Neuronal stem cell (in vitro differentiated cells): ENCODE measurements at regions not wholly inside any gene's neighbourhood (a gene's known extent, or its start where the extent isn't known, plus 50 kb on each side); places are given as distances from the start of the nearest gene placed in this dataset.

ENCODE experiments used
- DNase-seq: peaks from one replicate; pipeline ENCODE4 v3.0.0-alpha.2; 2013; ENCODE audit warnings: low spot score
- H2AFZ ChIP-seq: one replicate; pipeline ENCODE4 v1.6.1; 2013; ENCODE audit warnings: mild to moderate bottlenecking, low read length, inconsistent platforms
- H2AK5ac ChIP-seq: 2 replicates; pipeline ENCODE4 v1.6.1; 2013; ENCODE audit warnings: low read depth, mild to moderate bottlenecking, inconsistent platforms, low read length, moderate library complexity, mixed read lengths
- H2BK120ac ChIP-seq: 2 replicates; pipeline ENCODE4 v1.6.1; 2013; ENCODE audit warnings: low read depth, mild to moderate bottlenecking, inconsistent platforms, low read length, moderate library complexity, mixed read lengths
- H2BK12ac ChIP-seq: one replicate; pipeline ENCODE4 v1.6.1; 2013; ENCODE audit warnings: low read length, inconsistent platforms
- H2BK15ac ChIP-seq: 2 replicates; pipeline ENCODE4 v1.6.1; 2013; ENCODE audit warnings: mild to moderate bottlenecking, low read length, inconsistent platforms, mixed read lengths
- H2BK5ac ChIP-seq: one replicate; pipeline ENCODE4 v1.6.1; 2013; ENCODE audit warnings: inconsistent platforms, mild to moderate bottlenecking, low read length, moderate library complexity
- H3K14ac ChIP-seq: one replicate; pipeline ENCODE4 v1.6.1; 2013; ENCODE audit warnings: low read length, inconsistent platforms
- H3K18ac ChIP-seq: 2 replicates; pipeline ENCODE4 v1.6.1; 2013; ENCODE audit warnings: low read length, inconsistent platforms
- H3K23ac ChIP-seq: 2 replicates; pipeline ENCODE4 v1.6.1; 2013; ENCODE audit warnings: low read depth, mild to moderate bottlenecking, mixed read lengths, low read length, inconsistent platforms; ENCODE audit not compliant: poor library complexity
- H3K27ac ChIP-seq: replicated peaks from 3 replicates; pipeline ENCODE4 v1.5.1; 2013; ENCODE audit warnings: low read length, inconsistent platforms
- H3K27me3 ChIP-seq, 3 experiments: 2 replicates each; pipeline ENCODE4 v1.6.1; 2013; ENCODE audit warnings: low read length in 3 of 3, mild to moderate bottlenecking in 2 of 3, inconsistent platforms in 1 of 3, low read depth in 1 of 3, mixed read lengths in 1 of 3, moderate library complexity in 1 of 3; ENCODE audit not compliant: control insufficient read depth in 3 of 3, insufficient read depth in 3 of 3
- H3K36me3 ChIP-seq, 2 donors: replicated peaks in 1 of 2; 2 replicates each; pipeline ENCODE4 v1.6.1; 2013; ENCODE audit warnings: low read length in 2 of 2; ENCODE audit not compliant: control insufficient read depth in 2 of 2, insufficient read depth in 2 of 2
- H3K4ac ChIP-seq: 2 replicates; pipeline ENCODE4 v1.6.1; 2013; ENCODE audit warnings: inconsistent platforms, mild to moderate bottlenecking, low read length, moderate library complexity
- H3K4me1 ChIP-seq, 2 donors: 1 replicate in 1 of 2; 2 replicates in 1 of 2; pipeline ENCODE4 v1.6.1; 2013; ENCODE audit warnings: low read length in 2 of 2, low read depth in 1 of 2; ENCODE audit not compliant: control insufficient read depth in 2 of 2, insufficient read depth in 1 of 2
- H3K4me2 ChIP-seq: one replicate; pipeline ENCODE4 v1.6.1; 2013; ENCODE audit warnings: mild to moderate bottlenecking, low read length, inconsistent platforms; ENCODE audit not compliant: insufficient read depth, poor library complexity, severe bottlenecking
- H3K4me3 ChIP-seq, 2 donors: 2 replicates each; pipeline ENCODE4 v1.5.1; 2013; ENCODE audit warnings: low read length in 2 of 2, mild to moderate bottlenecking in 2 of 2, inconsistent platforms in 1 of 2, moderate library complexity in 1 of 2
- H3K79me1 ChIP-seq: one replicate; pipeline ENCODE4 v1.6.1; 2013; ENCODE audit warnings: low read depth, mild to moderate bottlenecking, inconsistent platforms, low read length, moderate library complexity
- H3K9ac ChIP-seq: one replicate; pipeline ENCODE4 v1.6.1; 2013; ENCODE audit warnings: mild to moderate bottlenecking, low read depth, low read length, inconsistent platforms; ENCODE audit not compliant: poor library complexity
- H3K9me3 ChIP-seq, 2 donors: replicated peaks in 1 of 2; 2 replicates each; pipeline versions ENCODE3 to v1.6.1; 2013; ENCODE audit warnings: low read length in 2 of 2, mild to moderate bottlenecking in 2 of 2, inconsistent platforms in 1 of 2, low read depth in 1 of 2, mixed read lengths in 1 of 2, moderate library complexity in 1 of 2; ENCODE audit not compliant: control insufficient read depth in 2 of 2, insufficient read depth in 1 of 2
- H4K8ac ChIP-seq: one replicate; pipeline ENCODE4 v1.6.1; 2013; ENCODE audit warnings: low read depth, mild to moderate bottlenecking, inconsistent platforms, low read length, moderate library complexity
- H4K91ac ChIP-seq: one replicate; pipeline ENCODE4 v1.6.1; 2013; ENCODE audit warnings: low read length, low read depth, mild to moderate bottlenecking, inconsistent platforms; ENCODE audit not compliant: poor library complexity
- WGBS, 2 donors: extraction: QIAGEN DNeasy Blood & Tissue Kit; methylation state at CpG; one replicate each; pipeline ENCODE4 v1.1.7; 2013; ENCODE audit warnings: missing lambda C conversion rate in 2 of 2, mixed read lengths in 1 of 2; ENCODE audit not compliant: insufficient read length in 2 of 2, insufficient replicate concordance in 1 of 2; ENCODE audit errors: extremely low coverage in 2 of 2; 5-methylcytosine and 5-hydroxymethylcytosine counted together

- H3K4me3 ChIP-seq, result no peak overlapping the region
- no peak overlapping the region for H4K8ac ChIP-seq
- no peak overlapping the region for H2BK15ac ChIP-seq
- H3K36me3 ChIP-seq, result no peaks in the 10 kb centered on the region
- H3K18ac ChIP-seq, result no peak overlapping the region
- no peak overlapping the region for H2AFZ ChIP-seq
- no peaks in the 10 kb centered on the region for H3K27me3 ChIP-seq
- no peak overlapping the region for H4K91ac ChIP-seq
- no peak overlapping the region for H2AK5ac ChIP-seq
- H3K14ac ChIP-seq, result no peak overlapping the region
- no peaks in the 10 kb centered on the region for H3K79me1 ChIP-seq
- no peak overlapping the region for H3K27ac ChIP-seq
- no peak for DNase-seq
- peaks cover 0 to 6% of the 10 kb centered on the region in 2 donors for H3K9me3 ChIP-seq
- no peak overlapping the region for H3K9ac ChIP-seq
- no peak overlapping the region for H3K4ac ChIP-seq
- H3K23ac ChIP-seq, result no peak overlapping the region
- no peaks in the 10 kb centered on the region for H3K4me1 ChIP-seq
- no CpG with 5 or more reads among the region's 3 CpGs for WGBS, 2 donors
- no peak overlapping the region for H2BK12ac ChIP-seq
- no peak overlapping the region for H2BK5ac ChIP-seq
- H2BK120ac ChIP-seq, result no peak overlapping the region
- no peak overlapping the region for H3K4me2 ChIP-seq
Measured at GRCh38 chr16:35664091-35664693, 2204.8 kb downstream of the TP53TG3F start.

- peaks cover 0 to 25% of the 10 kb centered on the region in 2 donors for H3K9me3 ChIP-seq
- no peaks in the 10 kb centered on the region for H3K79me1 ChIP-seq
- H2BK15ac ChIP-seq, result no peak overlapping the region
- H2BK120ac ChIP-seq, result no peak overlapping the region
- H3K4me3 ChIP-seq, result no peak overlapping the region
- no peak for DNase-seq
- no peak overlapping the region for H3K23ac ChIP-seq
- no peak overlapping the region for H4K8ac ChIP-seq
- no peaks in the 10 kb centered on the region for H3K36me3 ChIP-seq
- no peak overlapping the region for H3K18ac ChIP-seq
- no peak overlapping the region for H3K4ac ChIP-seq
- H3K14ac ChIP-seq, result no peak overlapping the region
- no peak overlapping the region for H4K91ac ChIP-seq
- H3K27ac ChIP-seq, result no peak overlapping the region
- no peak overlapping the region for H2AFZ ChIP-seq
- H2AK5ac ChIP-seq, result no peak overlapping the region
- no peaks in the 10 kb centered on the region for H3K27me3 ChIP-seq
- no peaks in the 10 kb centered on the region for H3K4me1 ChIP-seq
- WGBS, 2 donors, result no CpG with 5 or more reads among the region's 4 CpGs
- H3K4me2 ChIP-seq, result no peak overlapping the region
- H2BK5ac ChIP-seq, result no peak overlapping the region
- no peak overlapping the region for H3K9ac ChIP-seq
- no peak overlapping the region for H2BK12ac ChIP-seq
Measured at GRCh38 chr16:35685085-35685484, 2225.7 kb downstream of the TP53TG3F start.

GRCh38 chr16:35686595-35686994 is 2227.2 kb downstream of the TP53TG3F start:
- DNase-seq, result no peak
- peaks cover 0 to 28% of the 10 kb centered on the region in 2 donors for H3K9me3 ChIP-seq
- H3K4me2 ChIP-seq, result no peak overlapping the region
- H2BK5ac ChIP-seq, result no peak overlapping the region
- H3K9ac ChIP-seq, result no peak overlapping the region
- no peak overlapping the region for H4K8ac ChIP-seq
- H3K18ac ChIP-seq, result no peak overlapping the region
- H2BK15ac ChIP-seq, result no peak overlapping the region
- no peak overlapping the region for H2AK5ac ChIP-seq
- no peak overlapping the region for H3K4me3 ChIP-seq
- no peak overlapping the region for H3K27ac ChIP-seq
- H3K36me3 ChIP-seq, result no peaks in the 10 kb centered on the region
- no peaks in the 10 kb centered on the region for H3K27me3 ChIP-seq
- no peak overlapping the region for H2AFZ ChIP-seq
- no peak overlapping the region for H4K91ac ChIP-seq
- H3K14ac ChIP-seq, result no peak overlapping the region
- H2BK12ac ChIP-seq, result no peak overlapping the region
- H3K23ac ChIP-seq, result no peak overlapping the region
- H3K4ac ChIP-seq, result no peak overlapping the region
- no peak overlapping the region for H2BK120ac ChIP-seq
- WGBS, 2 donors, result no CpG with 5 or more reads among the region's 3 CpGs
- H3K79me1 ChIP-seq, result no peaks in the 10 kb centered on the region
- no peaks in the 10 kb centered on the region for H3K4me1 ChIP-seq

- no peak for DNase-seq
- Histone ChIP-seq H3K4ac (no peak overlapping the region), H3K36me3 (no peaks in the 10 kb centered on the region), H3K4me2 (no peak overlapping the region), H3K9me3 (peaks cover 0 to 28% of the 10 kb centered on the region in 2 donors), H3K4me3 (no peak overlapping the region), H3K27me3 (no peaks in the 10 kb centered on the region), H3K23ac (no peak overlapping the region), H2BK120ac (no peak overlapping the region), H2AFZ (no peak overlapping the region), H2BK12ac (no peak overlapping the region), H3K9ac (no peak overlapping the region), H3K4me1 (no peaks in the 10 kb centered on the region), H2BK15ac (no peak overlapping the region), H2BK5ac (no peak overlapping the region), H2AK5ac (no peak overlapping the region), H3K14ac (no peak overlapping the region), H3K27ac (no peak overlapping the region), H3K18ac (no peak overlapping the region), H4K91ac (no peak overlapping the region), H4K8ac (no peak overlapping the region), H3K79me1 (no peaks in the 10 kb centered on the region)
- WGBS, 2 donors, result no CpG with 5 or more reads among the region's 7 CpGs
Measured at GRCh38 chr16:35687071-35687470, 2227.7 kb downstream of the TP53TG3F start.
